Stomach (tissue), 8 donors: ENCODE measurements at regions not wholly inside any gene's neighbourhood (a gene's known extent, or its start where the extent isn't known, plus 50 kb on each side); places are given as distances from the start of the nearest gene placed in this dataset.

Source experiments
- DNase-seq, 2 donors: peaks; one replicate each; pipeline versions ENCODE4 v3.0.0 to v3.0.0-alpha.2; 2013 to 2019
- H3K27ac ChIP-seq, 5 donors: fragments of 200-600 bp in 4 of 5; sonication (generic) in 4 of 5; one replicate each; pipeline ENCODE4 v1.5.1; 2013 to 2019; ENCODE audit warnings: mild to moderate bottlenecking in 1 of 5, moderate library complexity in 1 of 5
- H3K27me3 ChIP-seq, 3 donors: fragments of 200-600 bp; sonication (generic); one replicate each; pipeline ENCODE4 v1.5.1; 2017 to 2019; ENCODE audit warnings: mixed run types in 1 of 3
- H3K36me3 ChIP-seq, 4 donors: fragments of 200-600 bp; sonication (generic); 1 replicate in 3 of 4; 2 replicates in 1 of 4; pipeline ENCODE4 v1.5.1; 2016 to 2019
- H3K4me1 ChIP-seq, 4 donors: fragments of 200-600 bp; sonication (generic); one replicate each; pipeline ENCODE4 v1.5.1; 2016 to 2019
- H3K4me3 ChIP-seq, 4 donors: fragments of 200-600 bp; sonication (generic) in 3 of 4; one replicate each; pipeline ENCODE4 v1.5.1; 2016 to 2019; ENCODE audit warnings: mild to moderate bottlenecking in 1 of 4
- H3K9me3 ChIP-seq, 4 donors: fragments of 200-600 bp; sonication (generic); one replicate each; pipeline ENCODE4 v1.5.1; 2016 to 2019
- CTCF ChIP-seq, 7 experiments: fragments of 450-650 bp in 4 of 7; fragments of 200-600 bp in 3 of 7; sonication (generic) in 3 of 7; IDR thresholded peaks; one replicate each; pipeline ENCODE4 v1.5.1; 2016 to 2019; ENCODE audit warnings: antibody characterized with exemption in 7 of 7, control low read depth in 2 of 7, mild to moderate bottlenecking in 1 of 7
- EP300 ChIP-seq: sonication (generic); formaldehyde crosslinking; IDR thresholded peaks from one replicate; pipeline ENCODE4 v1.6.1; 2017; ENCODE audit warnings: antibody characterized with exemption
- POLR2A ChIP-seq, 4 donors: fragments of 450-650 bp; IDR thresholded peaks; one replicate each; pipeline ENCODE4 v1.6.1; 2016; ENCODE audit warnings: antibody characterized with exemption in 4 of 4, control low read depth in 2 of 4, mild to moderate bottlenecking in 1 of 4, moderate library complexity in 1 of 4
- POLR2AphosphoS5 ChIP-seq, 3 donors: sonication (generic); formaldehyde crosslinking; IDR thresholded peaks; one replicate each; pipeline ENCODE4 v1.6.1; 2016; ENCODE audit warnings: antibody characterized with exemption in 3 of 3
- WGBS, 5 donors: extraction: QIAGEN DNeasy Blood & Tissue Kit in 3 of 5; methylation state at CpG; one replicate each; pipeline versions ENCODE4 v1.1.5 to v1.1.7; 2013 to 2018; 5-methylcytosine and 5-hydroxymethylcytosine counted together
- intact Hi-C: fragments of 100-400 bp; cut with DNase I; formaldehyde crosslinking; loops from one replicate; pipeline ENCODE4 v1.15.1; 2023; ENCODE audit warnings: low total_unique reads
- donor health status: healthy with polysubstance abuse.
- donor health status: Bipolar disorder and iron deficiency.
- donor health status: healthy.

- H3K9me3 ChIP-seq: no peaks in the 10 kb centered on the region
- intact Hi-C loops: no loop called here
- no peak for TF ChIP-seq CTCF (IDR thresholded peaks at IDR 0.05)
- no peak for TF ChIP-seq EP300
- TF ChIP-seq POLR2A (IDR thresholded peaks at IDR 0.05): no peak
- no peak for TF ChIP-seq POLR2AphosphoS5 (IDR thresholded peaks at IDR 0.05)
- H3K27me3 ChIP-seq: peaks cover 0 to 16% (median 0%) of the 10 kb centered on the region in 3 donors
- no peak overlapping the region for H3K27ac ChIP-seq
- DNase-seq: no peak
- no peaks in the 10 kb centered on the region for H3K4me1 ChIP-seq
- 53 to 72% (median 63%) methylated on average over 2 of the region's 2 CpGs for WGBS, 5 donors
- H3K36me3 ChIP-seq: no peaks in the 10 kb centered on the region
- no peak overlapping the region for H3K4me3 ChIP-seq
Observed at GRCh38 chr1:30064547-30064946, 658.8 kb downstream of the MATN1 start.

- H3K27me3 ChIP-seq: peaks cover 0 to 16% (median 0%) of the 10 kb centered on the region in 3 donors
- H3K9me3 ChIP-seq: no peaks in the 10 kb centered on the region
- H3K4me1 ChIP-seq: no peaks in the 10 kb centered on the region
- intact Hi-C loops: no loop called here
- no peak overlapping the region for H3K27ac ChIP-seq
- 72 to 78% (median 75%) methylated on average over 7 of the region's 7 CpGs for WGBS, 5 donors
- no peaks in the 10 kb centered on the region for H3K36me3 ChIP-seq
- H3K4me3 ChIP-seq: no peak overlapping the region
- no peak for DNase-seq
- TF ChIP-seq POLR2A (IDR thresholded peaks at IDR 0.05): no peak
- no peak for TF ChIP-seq POLR2AphosphoS5 (IDR thresholded peaks at IDR 0.05)
- TF ChIP-seq EP300: no peak
- TF ChIP-seq CTCF (IDR thresholded peaks at IDR 0.05): no peak
Observed at GRCh38 chr1:30063621-30064280, 659.6 kb downstream of the MATN1 start.

- WGBS, 5 donors: 52 to 67% (median 58%) methylated on average over 13 of the region's 13 CpGs
- intact Hi-C loops: no loop called here
- peak in 1 of 2 donors; percentile 40 for DNase-seq
- TF ChIP-seq CTCF (IDR thresholded peaks at IDR 0.05) (no peak), POLR2AphosphoS5 (IDR thresholded peaks at IDR 0.05) (no peak), POLR2A (IDR thresholded peaks at IDR 0.05) (no peak), EP300 (no peak)
- Histone ChIP-seq H3K27ac (no peak overlapping the region), H3K27me3 (peaks cover 0 to 23% (median 0%) of the 10 kb centered on the region in 3 donors), H3K4me1 (no peaks in the 10 kb centered on the region), H3K36me3 (no peaks in the 10 kb centered on the region), H3K4me3 (no peak overlapping the region), H3K9me3 (no peaks in the 10 kb centered on the region)
Observed at GRCh38 chr1:30061292-30062220, 661.8 kb downstream of the MATN1 start.

GRCh38 chr1:30060738-30061137, 662.6 kb downstream of the MATN1 start:
- TF ChIP-seq POLR2A (IDR thresholded peaks at IDR 0.05): no peak
- no peak for TF ChIP-seq EP300
- TF ChIP-seq POLR2AphosphoS5 (IDR thresholded peaks at IDR 0.05): no peak
- TF ChIP-seq CTCF (IDR thresholded peaks at IDR 0.05): no peak
- Histone ChIP-seq H3K27ac (no peak overlapping the region), H3K4me1 (no peaks in the 10 kb centered on the region), H3K27me3 (peaks cover 0 to 21% (median 0%) of the 10 kb centered on the region in 3 donors), H3K9me3 (no peaks in the 10 kb centered on the region), H3K4me3 (no peak overlapping the region), H3K36me3 (no peaks in the 10 kb centered on the region)
- intact Hi-C loops: no loop called here
- WGBS, 5 donors: 66 to 84% (median 81%) methylated on average over 4 of the region's 4 CpGs
- DNase-seq: no peak
